ENCODE measurements at regions not wholly inside any gene's neighbourhood (a gene's known extent, or its start where the extent isn't known, plus 50 kb on each side); places are given as distances from the start of the nearest gene placed in this dataset.

GRCh38 chr5:159385536-159385935 lies 55.2 kb upstream of the IL12B start:
- FAIRE-seq: no peak

DNA sequence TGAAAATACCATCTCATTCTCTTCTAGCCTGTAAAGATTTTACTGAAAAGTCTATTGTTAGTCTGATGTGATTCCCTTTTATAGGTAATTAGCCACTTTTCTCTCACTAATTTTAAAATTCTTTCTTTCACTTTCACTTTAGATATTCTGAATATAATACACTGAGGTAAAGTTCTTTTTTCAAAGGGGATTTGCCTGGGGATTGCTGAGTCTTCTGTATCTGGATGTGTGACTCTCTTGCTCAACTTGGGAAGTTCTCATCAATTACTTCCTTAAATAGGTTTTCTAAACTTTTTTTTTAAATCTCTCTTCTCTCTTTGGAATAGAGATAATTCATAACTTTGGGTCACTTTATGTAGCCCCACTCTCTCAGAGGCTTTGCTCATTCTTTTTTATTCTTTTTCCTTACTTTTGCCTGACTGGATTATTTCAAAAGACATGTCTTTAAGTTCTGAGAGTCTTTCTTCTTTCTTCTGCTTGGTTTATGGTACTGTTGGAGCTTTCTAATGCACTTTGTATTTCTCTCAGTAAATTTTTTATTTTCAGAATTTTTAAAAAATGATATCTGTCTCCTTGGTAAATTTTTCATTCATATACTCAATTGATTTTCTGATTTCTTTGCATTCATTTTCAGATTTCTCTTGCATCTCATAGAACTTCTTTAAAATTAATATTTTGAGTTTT lies 55.9 kb upstream of the IL12B start:
- FAIRE-seq: no peak

DNA sequence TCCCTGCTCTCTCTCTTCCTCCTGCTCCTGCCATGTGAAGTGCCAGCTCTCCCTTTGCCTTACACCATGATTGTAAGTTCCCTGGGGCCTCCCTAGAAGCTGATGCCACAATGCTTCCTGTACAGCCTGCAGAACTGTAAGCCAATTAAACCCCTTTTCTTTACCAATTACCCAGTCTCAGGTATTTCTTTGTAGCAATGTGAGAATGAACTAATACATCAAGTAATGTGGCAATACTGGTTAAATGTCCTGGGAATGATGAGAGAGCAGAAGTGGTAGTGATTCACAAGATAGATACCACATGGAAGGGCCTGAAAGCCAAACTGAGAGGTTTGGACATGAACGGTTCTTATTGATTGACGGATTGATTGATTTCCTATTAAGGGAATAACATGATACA lies 62.6 kb upstream of the IL12B start:
- no peak for FAIRE-seq

- FAIRE-seq: no peak
Observed at GRCh38 chr5:159393854-159394274, 63.6 kb upstream of the IL12B start.

- no peak for FAIRE-seq
Observed at GRCh38 chr5:159395202-159395601, 64.9 kb upstream of the IL12B start.

DNA sequence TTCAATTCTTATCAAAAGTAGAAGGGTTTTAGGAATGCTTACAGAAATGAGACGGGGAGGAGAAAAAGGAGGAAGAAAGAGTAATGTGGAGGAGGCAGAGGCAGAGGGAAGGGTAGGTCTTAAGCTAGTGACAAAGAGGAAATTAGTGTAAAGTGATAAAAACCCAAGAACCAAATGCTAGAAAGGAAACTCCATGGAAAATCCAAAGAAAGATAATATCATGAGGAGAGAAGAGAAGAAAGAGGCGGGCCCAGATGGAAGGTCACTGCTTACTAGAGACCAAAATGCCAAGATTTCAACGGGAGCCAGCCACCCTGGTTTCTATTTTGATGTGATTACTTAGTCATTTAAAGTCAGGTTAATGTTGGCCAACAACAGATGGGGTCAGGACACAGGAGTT lies 68.6 kb upstream of the IL12B start:
- FAIRE-seq: no peak

- no peak for FAIRE-seq
Observed at GRCh38 chr5:159400476-159400875, 70.2 kb upstream of the IL12B start.

DNA sequence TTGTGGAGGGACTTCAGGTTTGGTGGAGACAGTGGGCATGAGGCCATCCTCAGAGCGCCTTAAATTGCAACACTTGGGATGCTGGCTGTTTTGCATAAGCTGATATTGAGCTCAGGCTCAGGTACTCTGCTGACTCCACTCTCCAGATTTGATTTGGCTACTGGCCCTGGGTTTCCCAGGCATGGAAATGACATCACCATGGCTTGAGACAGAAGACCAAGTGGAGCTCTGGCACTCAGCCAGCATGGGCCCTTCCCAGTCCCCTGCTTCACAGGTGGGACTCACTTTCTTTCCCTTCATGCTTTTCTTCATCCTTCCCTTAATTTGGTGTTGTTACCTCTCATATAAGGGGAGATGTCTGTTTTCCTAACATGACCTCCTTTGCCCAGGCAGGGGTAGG lies 72.0 kb upstream of the IL12B start:
- FAIRE-seq: no peak

- no peak for FAIRE-seq
Observed at GRCh38 chr5:159402856-159403255, 72.6 kb upstream of the IL12B start.

- no peak for FAIRE-seq
Observed at GRCh38 chr5:159403906-159404681, 73.8 kb upstream of the IL12B start.

DNA sequence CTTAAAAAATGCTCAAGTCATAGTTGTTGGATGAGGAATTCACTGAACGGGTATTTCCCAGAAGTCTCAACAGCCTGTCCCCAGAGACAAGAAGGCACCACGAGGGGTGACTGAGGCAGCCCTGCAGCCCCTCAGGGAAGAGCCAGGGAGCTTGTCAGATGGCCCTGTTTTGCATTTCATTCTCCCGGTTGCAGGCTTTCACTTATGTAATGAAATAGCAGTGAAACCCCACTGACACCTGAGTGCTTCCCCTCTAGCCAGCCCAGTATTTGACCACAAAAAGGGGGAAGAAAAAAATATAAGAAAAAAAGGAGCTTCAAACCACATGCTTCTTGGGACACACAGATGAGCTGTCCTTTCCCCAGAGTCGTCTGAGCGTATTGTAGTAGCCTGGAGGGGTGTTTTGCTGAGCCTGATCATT lies 75.3 kb upstream of the IL12B start:
- no peak for FAIRE-seq

GRCh38 chr5:159406571-159406970 lies 76.3 kb upstream of the IL12B start:
- no peak for FAIRE-seq

GRCh38 chr5:159409801-159410200 lies 79.5 kb upstream of the IL12B start:
- no peak for FAIRE-seq

GRCh38 chr5:159410480-159410879 lies 80.2 kb upstream of the IL12B start:
- no peak for FAIRE-seq

DNA sequence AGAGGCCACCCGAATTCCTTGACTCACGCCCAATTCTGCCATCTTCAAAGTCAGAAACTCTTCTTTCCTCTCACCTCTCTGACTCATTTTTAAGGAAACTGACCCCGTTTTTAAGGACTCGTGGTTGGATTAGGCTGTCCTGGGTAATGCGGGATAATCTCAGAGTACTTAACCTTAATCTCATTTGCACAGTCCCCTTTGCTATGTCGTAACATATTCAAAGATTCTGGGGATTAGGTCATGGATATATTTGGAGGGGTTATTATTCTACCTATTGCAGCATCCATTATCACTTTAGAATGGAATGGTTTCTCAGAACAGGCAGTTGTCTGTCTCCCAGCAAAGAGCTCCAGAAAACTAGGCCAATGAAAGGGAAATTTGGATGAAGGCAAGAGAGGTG lies 80.8 kb upstream of the IL12B start:
- no peak for FAIRE-seq

GRCh38 chr5:159412284-159413046 lies 82.2 kb upstream of the IL12B start:
- no peak for FAIRE-seq

DNA sequence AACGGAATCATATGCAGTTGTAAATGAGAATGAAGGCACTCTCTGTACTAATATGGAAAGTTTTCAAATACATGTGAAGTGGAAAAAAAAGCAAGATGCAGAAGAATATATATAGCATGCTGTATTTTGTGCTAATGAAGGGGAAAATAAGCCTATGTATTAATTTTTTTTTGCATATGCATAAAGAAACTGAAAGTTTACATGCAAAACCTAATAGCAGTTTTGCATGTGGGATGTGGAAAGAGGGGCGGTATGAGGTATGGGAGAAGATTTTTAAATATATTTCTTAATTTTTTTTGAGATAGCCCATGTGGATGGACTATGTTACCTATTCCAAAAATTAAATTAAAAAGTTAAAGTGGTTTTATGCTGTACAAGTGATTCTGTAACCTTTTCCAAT lies 83.7 kb upstream of the IL12B start:
- FAIRE-seq: no peak

GRCh38 chr5:159415301-159415937 lies 85.1 kb upstream of the IL12B start:
- no peak for FAIRE-seq

GRCh38 chr5:159416438-159416837 lies 86.2 kb upstream of the IL12B start:
- FAIRE-seq: no peak

- no peak for FAIRE-seq
Observed at GRCh38 chr5:159417170-159417569, 86.9 kb upstream of the IL12B start.

DNA sequence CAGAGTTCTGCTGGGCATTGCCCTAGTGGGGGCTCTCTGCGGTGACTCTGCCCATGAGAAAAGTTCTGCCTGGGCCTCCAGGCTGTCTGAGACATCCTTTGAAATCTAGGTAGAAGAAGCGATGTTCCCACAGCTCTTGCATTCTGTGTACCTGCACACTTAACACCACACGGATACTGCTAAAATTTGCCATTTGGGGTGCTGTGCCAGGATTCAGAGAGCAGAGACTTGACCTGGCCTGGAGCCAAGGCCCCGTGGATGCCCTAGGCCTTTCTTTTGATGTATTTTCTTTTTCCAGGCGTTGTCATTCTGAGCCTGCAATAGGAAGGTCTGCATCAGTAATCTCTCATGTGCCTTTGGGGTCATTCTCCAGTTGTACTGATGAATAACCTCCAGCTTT lies 89.3 kb upstream of the IL12B start:
- FAIRE-seq: no peak

GRCh38 chr5:159420940-159421339 lies 90.7 kb upstream of the IL12B start:
- FAIRE-seq: no peak

GRCh38 chr5:159422361-159422760 lies 92.1 kb upstream of the IL12B start:
- no peak for FAIRE-seq
